ENCODE measurements at regions not wholly inside any gene's neighbourhood (a gene's known extent, or its start where the extent isn't known, plus 50 kb on each side); places are given as distances from the start of the nearest gene placed in this dataset.

- H3K36me3 Mint-ChIP-seq (ENCODE audit: low read depth), result no peaks in the 10 kb centered on the region
- peaks cover 4% of the 10 kb centered on the region for H3K27me3 Mint-ChIP-seq (ENCODE audit: low read depth)
- no peak overlapping the region for H3K4me3 Mint-ChIP-seq (ENCODE audit: low read depth)
- peaks cover 3% of the 10 kb centered on the region for H3K4me1 Mint-ChIP-seq (ENCODE audit: low read depth)
- no peak overlapping the region for H3K27ac Mint-ChIP-seq
- no peaks in the 10 kb centered on the region for H3K9me3 Mint-ChIP-seq
- intact Hi-C loops (cut with micrococcal nuclease), result loop anchor here (1.0 to 5.0 kb wide), 2 partner anchors 390 to 484 kb away; no protein-coding TSS in a partner anchor
- peak; percentile 17 for DNase-seq (ENCODE audit: low spot score)
Measured at GRCh38 chr15:56821721-56822425, 88.6 kb upstream of the ZNF280D start.

GRCh38 chr15:56820333-56820732 is 87.0 kb upstream of the ZNF280D start:
- Mint-ChIP-seq H3K9me3 (no peaks in the 10 kb centered on the region), H3K4me1 (ENCODE audit: low read depth) (peaks cover 3% of the 10 kb centered on the region), H3K4me3 (ENCODE audit: low read depth) (no peak overlapping the region), H3K27ac (no peak overlapping the region), H3K36me3 (ENCODE audit: low read depth) (no peaks in the 10 kb centered on the region), H3K27me3 (ENCODE audit: low read depth) (peaks cover 2% of the 10 kb centered on the region)
- intact Hi-C loops (cut with micrococcal nuclease), result loop anchor here (5.0 kb wide), 1 partner anchor 392 kb away; no protein-coding TSS in a partner anchor
- DNase-seq (ENCODE audit: low spot score), result no peak

GRCh38 chr15:56817321-56818080 is 84.2 kb upstream of the ZNF280D start:
- no peaks in the 10 kb centered on the region for H3K27me3 Mint-ChIP-seq (ENCODE audit: low read depth)
- no peak overlapping the region for H3K4me3 Mint-ChIP-seq (ENCODE audit: low read depth)
- no peak for DNase-seq (ENCODE audit: low spot score)
- intact Hi-C loops (cut with micrococcal nuclease), result no loop called here
- peaks cover 3% of the 10 kb centered on the region for H3K4me1 Mint-ChIP-seq (ENCODE audit: low read depth)
- no peaks in the 10 kb centered on the region for H3K36me3 Mint-ChIP-seq (ENCODE audit: low read depth)
- no peaks in the 10 kb centered on the region for H3K9me3 Mint-ChIP-seq
- H3K27ac Mint-ChIP-seq, result no peak overlapping the region

GRCh38 chr15:56816781-56817180 is 83.5 kb upstream of the ZNF280D start:
- no peaks in the 10 kb centered on the region for H3K27me3 Mint-ChIP-seq (ENCODE audit: low read depth)
- no peaks in the 10 kb centered on the region for H3K36me3 Mint-ChIP-seq (ENCODE audit: low read depth)
- H3K4me1 Mint-ChIP-seq (ENCODE audit: low read depth), result peaks cover 3% of the 10 kb centered on the region
- intact Hi-C loops (cut with micrococcal nuclease), result no loop called here
- H3K9me3 Mint-ChIP-seq, result no peaks in the 10 kb centered on the region
- H3K4me3 Mint-ChIP-seq (ENCODE audit: low read depth), result no peak overlapping the region
- no peak overlapping the region for H3K27ac Mint-ChIP-seq
- DNase-seq (ENCODE audit: low spot score), result no peak

- no peak overlapping the region for H3K4me3 Mint-ChIP-seq (ENCODE audit: low read depth)
- peaks cover 5% of the 10 kb centered on the region for H3K9me3 Mint-ChIP-seq
- intact Hi-C loops (cut with micrococcal nuclease), result no loop called here
- peaks cover 3% of the 10 kb centered on the region for H3K4me1 Mint-ChIP-seq (ENCODE audit: low read depth)
- peaks cover 3% of the 10 kb centered on the region for H3K36me3 Mint-ChIP-seq (ENCODE audit: low read depth)
- no peaks in the 10 kb centered on the region for H3K27me3 Mint-ChIP-seq (ENCODE audit: low read depth)
- DNase-seq (ENCODE audit: low spot score), result no peak
- no peak overlapping the region for H3K27ac Mint-ChIP-seq
Measured at GRCh38 chr15:56815247-56815646, 81.9 kb upstream of the ZNF280D start.

GRCh38 chr15:56814429-56814828 is 81.1 kb upstream of the ZNF280D start:
- Mint-ChIP-seq H3K4me3 (ENCODE audit: low read depth) (no peak overlapping the region), H3K4me1 (ENCODE audit: low read depth) (peaks cover 2% of the 10 kb centered on the region), H3K27me3 (ENCODE audit: low read depth) (no peaks in the 10 kb centered on the region), H3K36me3 (ENCODE audit: low read depth) (peaks cover 3% of the 10 kb centered on the region), H3K9me3 (peaks cover 5% of the 10 kb centered on the region), H3K27ac (no peak overlapping the region)
- no peak for DNase-seq (ENCODE audit: low spot score)
- intact Hi-C loops (cut with micrococcal nuclease), result no loop called here

- H3K4me3 Mint-ChIP-seq (ENCODE audit: low read depth), result no peak overlapping the region
- intact Hi-C loops (cut with micrococcal nuclease), result no loop called here
- peaks cover 5% of the 10 kb centered on the region for H3K36me3 Mint-ChIP-seq (ENCODE audit: low read depth)
- no peak overlapping the region for H3K27ac Mint-ChIP-seq
- peaks cover 2% of the 10 kb centered on the region for H3K4me1 Mint-ChIP-seq (ENCODE audit: low read depth)
- peaks cover 8% of the 10 kb centered on the region for H3K9me3 Mint-ChIP-seq
- no peak for DNase-seq (ENCODE audit: low spot score)
- no peaks in the 10 kb centered on the region for H3K27me3 Mint-ChIP-seq (ENCODE audit: low read depth)
Measured at GRCh38 chr15:56813995-56814394, 80.7 kb upstream of the ZNF280D start.

GRCh38 chr15:56812961-56813360 is 79.7 kb upstream of the ZNF280D start:
- Mint-ChIP-seq H3K36me3 (ENCODE audit: low read depth) (peaks cover 6% of the 10 kb centered on the region), H3K9me3 (peaks cover 19% of the 10 kb centered on the region), H3K27me3 (ENCODE audit: low read depth) (no peaks in the 10 kb centered on the region), H3K4me1 (ENCODE audit: low read depth) (peaks cover 2% of the 10 kb centered on the region), H3K27ac (no peak overlapping the region), H3K4me3 (ENCODE audit: low read depth) (no peak overlapping the region)
- intact Hi-C loops (cut with micrococcal nuclease), result no loop called here
- DNase-seq (ENCODE audit: low spot score), result no peak

- Mint-ChIP-seq H3K27me3 (ENCODE audit: low read depth) (no peaks in the 10 kb centered on the region), H3K27ac (no peak overlapping the region), H3K4me1 (ENCODE audit: low read depth) (peaks cover 2% of the 10 kb centered on the region), H3K4me3 (ENCODE audit: low read depth) (no peak overlapping the region), H3K9me3 (peaks cover 23% of the 10 kb centered on the region), H3K36me3 (ENCODE audit: low read depth) (peaks cover 9% of the 10 kb centered on the region)
- DNase-seq (ENCODE audit: low spot score), result no peak
- intact Hi-C loops (cut with micrococcal nuclease), result no loop called here
Measured at GRCh38 chr15:56812221-56812620, 78.9 kb upstream of the ZNF280D start.

GRCh38 chr15:56811586-56811985 is 78.3 kb upstream of the ZNF280D start:
- Mint-ChIP-seq H3K27ac (no peak overlapping the region), H3K9me3 (peaks cover 26% of the 10 kb centered on the region), H3K36me3 (ENCODE audit: low read depth) (peaks cover 9% of the 10 kb centered on the region), H3K4me1 (ENCODE audit: low read depth) (peaks cover 2% of the 10 kb centered on the region), H3K27me3 (ENCODE audit: low read depth) (no peaks in the 10 kb centered on the region), H3K4me3 (ENCODE audit: low read depth) (no peak overlapping the region)
- DNase-seq (ENCODE audit: low spot score), result no peak
- intact Hi-C loops (cut with micrococcal nuclease), result no loop called here

- Mint-ChIP-seq H3K4me1 (ENCODE audit: low read depth) (peaks cover 5% of the 10 kb centered on the region), H3K4me3 (ENCODE audit: low read depth) (no peak overlapping the region), H3K27ac (no peak overlapping the region), H3K36me3 (ENCODE audit: low read depth) (peaks cover 9% of the 10 kb centered on the region), H3K27me3 (ENCODE audit: low read depth) (peaks cover 4% of the 10 kb centered on the region), H3K9me3 (peaks cover 26% of the 10 kb centered on the region)
- intact Hi-C loops (cut with micrococcal nuclease), result no loop called here
- DNase-seq (ENCODE audit: low spot score), result no peak
Measured at GRCh38 chr15:56808160-56808559, 74.9 kb upstream of the ZNF280D start.

GRCh38 chr15:56806148-56806536 is 72.8 kb upstream of the ZNF280D start:
- H3K9me3 Mint-ChIP-seq, result peaks cover 26% of the 10 kb centered on the region
- peaks cover 9% of the 10 kb centered on the region for H3K36me3 Mint-ChIP-seq (ENCODE audit: low read depth)
- DNase-seq (ENCODE audit: low spot score), result no peak
- peaks cover 9% of the 10 kb centered on the region for H3K27me3 Mint-ChIP-seq (ENCODE audit: low read depth)
- H3K4me3 Mint-ChIP-seq (ENCODE audit: low read depth), result no peak overlapping the region
- H3K27ac Mint-ChIP-seq, result no peak overlapping the region
- intact Hi-C loops (cut with micrococcal nuclease), result no loop called here
- H3K4me1 Mint-ChIP-seq (ENCODE audit: low read depth), result peaks cover 6% of the 10 kb centered on the region

GRCh38 chr15:56805466-56806147 is 72.3 kb upstream of the ZNF280D start:
- H3K9me3 Mint-ChIP-seq, result peaks cover 23% of the 10 kb centered on the region
- H3K4me1 Mint-ChIP-seq (ENCODE audit: low read depth), result peaks cover 5% of the 10 kb centered on the region
- H3K4me3 Mint-ChIP-seq (ENCODE audit: low read depth), result no peak overlapping the region
- H3K36me3 Mint-ChIP-seq (ENCODE audit: low read depth), result peaks cover 6% of the 10 kb centered on the region
- peaks cover 9% of the 10 kb centered on the region for H3K27me3 Mint-ChIP-seq (ENCODE audit: low read depth)
- no peak for DNase-seq (ENCODE audit: low spot score)
- no peak overlapping the region for H3K27ac Mint-ChIP-seq
- intact Hi-C loops (cut with micrococcal nuclease), result no loop called here
